ENCODE measurements at regions not wholly inside any gene's neighbourhood (a gene's known extent, or its start where the extent isn't known, plus 50 kb on each side); places are given as distances from the start of the nearest gene placed in this dataset.

DNA sequence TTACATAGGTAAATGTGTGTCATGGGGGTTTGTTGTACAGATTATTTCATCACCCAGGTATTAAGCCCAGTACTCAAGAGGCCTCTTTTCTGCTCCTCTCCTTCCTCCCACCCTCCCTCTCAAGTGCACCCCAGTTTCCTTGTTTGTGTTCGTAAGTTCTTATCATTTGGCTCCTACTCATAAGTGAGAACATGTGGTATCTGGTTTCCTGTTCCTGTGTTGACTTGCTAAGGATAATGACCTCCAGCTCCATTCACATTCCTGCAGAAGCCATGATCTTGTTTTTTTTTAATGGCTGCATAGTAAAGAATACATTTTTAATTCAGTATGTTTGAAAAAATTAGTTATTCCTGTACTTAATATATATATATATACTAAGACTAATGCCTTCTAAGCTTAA, 107.7 kb downstream of the CLDN17 start:
- no peak for DNase-seq (ENCODE audit: low spot score)
- no peak overlapping the region for H3K4me3 ChIP-seq
- TF ChIP-seq CTCF (IDR thresholded peaks at IDR 0.05), result no peak
- no peak overlapping the region for H3K27ac ChIP-seq

DNA sequence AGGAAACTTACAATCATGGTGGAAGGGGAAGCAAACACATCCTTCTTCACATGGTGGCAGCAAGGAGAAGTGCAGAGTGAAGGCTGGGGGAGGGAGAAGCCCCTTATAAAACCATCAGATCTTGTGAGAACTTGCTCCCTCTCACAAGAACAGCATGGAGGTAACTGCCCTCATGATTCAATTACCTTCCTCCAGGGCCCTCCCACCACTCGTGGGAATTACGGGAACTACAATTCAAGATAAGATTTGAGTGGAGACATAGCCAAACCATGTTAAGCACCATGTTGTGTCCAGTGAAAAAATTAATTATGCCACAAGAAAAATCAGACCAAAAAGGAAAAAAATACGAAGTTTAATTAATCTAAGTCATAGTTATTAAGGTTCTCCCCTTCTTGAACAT, 109.5 kb downstream of the CLDN17 start:
- DNase-seq (ENCODE audit: low spot score), result no peak
- Histone ChIP-seq H3K4me3 (no peak overlapping the region), H3K27ac (no peak overlapping the region)
- no peak for TF ChIP-seq CTCF (IDR thresholded peaks at IDR 0.05)

DNA sequence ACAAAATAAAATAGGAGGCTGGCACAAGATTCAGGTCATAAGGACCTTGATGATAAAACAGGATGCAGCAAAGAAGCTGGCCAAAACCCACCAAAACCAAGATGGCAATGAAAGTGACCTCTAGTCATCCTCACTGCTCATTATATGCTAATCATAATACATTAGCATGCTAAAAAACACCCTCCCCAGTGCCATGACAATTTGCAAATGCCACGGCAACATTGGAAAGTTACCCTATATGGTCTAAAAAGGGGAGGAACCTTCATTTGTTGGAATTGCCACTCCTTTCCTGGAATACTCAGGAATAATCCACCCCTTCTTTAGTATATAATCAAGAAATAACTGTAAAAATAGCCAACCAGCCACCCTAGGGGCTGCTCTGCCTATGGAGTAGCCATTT, 108.8 kb upstream of the GRIK1 start:
- H3K4me3 ChIP-seq, result no peak overlapping the region
- no peak for DNase-seq (ENCODE audit: low spot score)
- no peak overlapping the region for H3K27ac ChIP-seq
- no peak for TF ChIP-seq CTCF (IDR thresholded peaks at IDR 0.05)

GRCh38 chr21:30044447-30045064, 104.8 kb upstream of the GRIK1 start:
- peak; percentile 64 for TF ChIP-seq CTCF (IDR thresholded peaks at IDR 0.05)
- Histone ChIP-seq H3K27ac (no peak overlapping the region), H3K4me3 (no peak overlapping the region)
- DNase-seq (ENCODE audit: low spot score), result no peak

GRCh38 chr21:30042443-30042842, 102.6 kb upstream of the GRIK1 start:
- Histone ChIP-seq H3K27ac (no peak overlapping the region), H3K4me3 (no peak overlapping the region)
- no peak for DNase-seq (ENCODE audit: low spot score)
- TF ChIP-seq CTCF (IDR thresholded peaks at IDR 0.05), result no peak

- Histone ChIP-seq H3K27ac (no peak overlapping the region), H3K4me3 (no peak overlapping the region)
- no peak for TF ChIP-seq CTCF (IDR thresholded peaks at IDR 0.05)
- no peak for DNase-seq (ENCODE audit: low spot score)
Observed at GRCh38 chr21:30033441-30033840, 93.6 kb upstream of the GRIK1 start.

DNA sequence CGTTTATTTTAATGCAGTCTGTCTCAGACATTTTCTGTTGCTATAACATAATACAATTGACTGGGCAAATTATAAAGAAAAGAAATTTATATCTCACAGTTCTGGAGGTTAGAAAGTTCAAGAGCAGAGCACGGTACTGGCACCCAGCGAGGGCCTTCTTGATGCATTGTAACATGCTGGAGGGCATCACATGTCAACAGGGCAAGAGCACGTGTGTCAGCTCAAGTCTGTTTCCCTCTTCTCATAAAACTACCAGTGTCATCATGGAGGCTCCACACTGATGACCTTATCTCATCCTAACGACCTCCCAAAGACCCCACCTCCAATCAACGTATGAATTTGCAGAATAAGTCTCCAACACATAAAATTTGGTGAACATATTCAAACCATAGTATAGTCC, 90.6 kb upstream of the GRIK1 start:
- Histone ChIP-seq H3K4me3 (no peak overlapping the region), H3K27ac (no peak overlapping the region)

More for the DNA sequence above, 90.6 kb upstream of the GRIK1 start:
- TF ChIP-seq CTCF (IDR thresholded peaks at IDR 0.05), result no peak
- DNase-seq (ENCODE audit: low spot score), result no peak

Measured in coronary artery (tissue), 2 donors.